Body of pancreas (tissue), 4 donors: ENCODE measurements at regions not wholly inside any gene's neighbourhood (a gene's known extent, or its start where the extent isn't known, plus 50 kb on each side); places are given as distances from the start of the nearest gene placed in this dataset.

ENCODE experiments used
- POLR2A ChIP-seq, 3 donors: fragments of 450-650 bp; IDR thresholded peaks; one replicate each; pipeline ENCODE4 v1.6.1; 2016; ENCODE audit warnings: antibody characterized with exemption in 3 of 3, mild to moderate bottlenecking in 2 of 3
- TF ChIP-seq, protein P1 (sequence below), 7 experiments: fragments of 450-650 bp in 4 of 7; fragments of 200-600 bp in 3 of 7; sonication (generic) in 3 of 7; IDR thresholded peaks; one replicate each; pipeline ENCODE4 v1.5.1; 2016 to 2019; ENCODE audit warnings: antibody characterized with exemption in 7 of 7

DNA sequence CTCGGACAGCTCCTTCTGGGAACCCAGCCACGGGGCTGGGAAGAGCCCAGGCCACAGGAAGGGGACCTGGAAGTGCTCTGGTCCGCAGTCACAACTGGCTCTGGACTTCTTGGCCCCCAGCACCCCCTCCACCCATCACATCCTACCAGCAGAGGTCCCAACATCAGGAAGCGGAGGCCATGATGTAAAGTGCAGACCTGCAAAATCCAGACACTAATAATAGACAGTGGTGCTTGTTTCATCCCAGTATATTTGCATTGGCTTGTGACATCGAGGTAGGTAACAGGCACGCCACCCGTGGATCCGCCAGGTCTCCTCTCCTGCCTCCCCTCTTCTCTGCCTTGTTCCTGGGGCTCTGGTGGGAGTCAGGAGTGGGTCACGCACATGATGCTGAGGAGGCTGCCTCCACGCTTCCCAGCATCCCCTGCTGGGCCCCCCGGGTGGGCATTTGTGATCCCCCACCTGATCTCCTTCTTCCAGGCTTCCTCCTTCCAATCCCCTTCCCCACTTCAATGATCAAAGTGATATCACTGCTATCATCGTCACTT is 1454.0 kb downstream of the BRD1 start:
- TF ChIP-seq, protein P1, sequence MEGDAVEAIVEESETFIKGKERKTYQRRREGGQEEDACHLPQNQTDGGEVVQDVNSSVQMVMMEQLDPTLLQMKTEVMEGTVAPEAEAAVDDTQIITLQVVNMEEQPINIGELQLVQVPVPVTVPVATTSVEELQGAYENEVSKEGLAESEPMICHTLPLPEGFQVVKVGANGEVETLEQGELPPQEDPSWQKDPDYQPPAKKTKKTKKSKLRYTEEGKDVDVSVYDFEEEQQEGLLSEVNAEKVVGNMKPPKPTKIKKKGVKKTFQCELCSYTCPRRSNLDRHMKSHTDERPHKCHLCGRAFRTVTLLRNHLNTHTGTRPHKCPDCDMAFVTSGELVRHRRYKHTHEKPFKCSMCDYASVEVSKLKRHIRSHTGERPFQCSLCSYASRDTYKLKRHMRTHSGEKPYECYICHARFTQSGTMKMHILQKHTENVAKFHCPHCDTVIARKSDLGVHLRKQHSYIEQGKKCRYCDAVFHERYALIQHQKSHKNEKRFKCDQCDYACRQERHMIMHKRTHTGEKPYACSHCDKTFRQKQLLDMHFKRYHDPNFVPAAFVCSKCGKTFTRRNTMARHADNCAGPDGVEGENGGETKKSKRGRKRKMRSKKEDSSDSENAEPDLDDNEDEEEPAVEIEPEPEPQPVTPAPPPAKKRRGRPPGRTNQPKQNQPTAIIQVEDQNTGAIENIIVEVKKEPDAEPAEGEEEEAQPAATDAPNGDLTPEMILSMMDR (IDR thresholded peaks at IDR 0.05): no peak
- TF ChIP-seq POLR2A (IDR thresholded peaks at IDR 0.05): no peak
